ENCODE measurements at regions not wholly inside any gene's neighbourhood (a gene's known extent, or its start where the extent isn't known, plus 50 kb on each side); places are given as distances from the start of the nearest gene placed in this dataset.

GRCh38 chr1:4468804-4469514 lies 185.4 kb upstream of the AJAP1 start:
- H3K9me3 ChIP-seq (ENCODE audit: severe bottlenecking): no peaks in the 10 kb centered on the region
- H3K4me3 ChIP-seq (ENCODE audit: low read depth, low read length): no peak overlapping the region

GRCh38 chr1:4476394-4476793 lies 178.0 kb upstream of the AJAP1 start:
- H3K27me3 ChIP-seq (ENCODE audit: insufficient read depth, low read depth, severe bottlenecking): no peaks in the 10 kb centered on the region
- H3K9me3 ChIP-seq (ENCODE audit: severe bottlenecking): peaks cover 17% of the 10 kb centered on the region
- DNase-seq: no peak
- no peak overlapping the region for H3K4me3 ChIP-seq (ENCODE audit: low read depth, low read length)
- H3K36me3 ChIP-seq: no peaks in the 10 kb centered on the region
- no peak for TF ChIP-seq CTCF (IDR thresholded peaks at IDR 0.05; ENCODE audit: low read depth, low read length)
- no peak overlapping the region for H3K27ac ChIP-seq

More at GRCh38 chr1:4468804-4469514, 185.4 kb upstream of the AJAP1 start:
- Histone ChIP-seq H3K27me3 (ENCODE audit: insufficient read depth, low read depth, severe bottlenecking) (no peaks in the 10 kb centered on the region), H3K27ac (no peak overlapping the region), H3K36me3 (no peaks in the 10 kb centered on the region)
- DNase-seq: no peak
- TF ChIP-seq CTCF (IDR thresholded peaks at IDR 0.05; ENCODE audit: low read depth, low read length): no peak

GRCh38 chr1:4481451-4481850 lies 173.0 kb upstream of the AJAP1 start:
- H3K27me3 ChIP-seq (ENCODE audit: insufficient read depth, low read depth, severe bottlenecking): no peaks in the 10 kb centered on the region
- no peak for TF ChIP-seq CTCF (IDR thresholded peaks at IDR 0.05; ENCODE audit: low read depth, low read length)
- H3K36me3 ChIP-seq: no peaks in the 10 kb centered on the region
- no peak for DNase-seq
- peaks cover 9% of the 10 kb centered on the region for H3K9me3 ChIP-seq (ENCODE audit: severe bottlenecking)
- no peak overlapping the region for H3K27ac ChIP-seq
- no peak overlapping the region for H3K4me3 ChIP-seq (ENCODE audit: low read depth, low read length)

GRCh38 chr1:4482526-4482925 lies 171.9 kb upstream of the AJAP1 start:
- Histone ChIP-seq H3K27me3 (ENCODE audit: insufficient read depth, low read depth, severe bottlenecking) (no peaks in the 10 kb centered on the region), H3K36me3 (no peaks in the 10 kb centered on the region), H3K9me3 (ENCODE audit: severe bottlenecking) (peaks cover 3% of the 10 kb centered on the region), H3K4me3 (ENCODE audit: low read depth, low read length) (no peak overlapping the region), H3K27ac (no peak overlapping the region)
- no peak for DNase-seq
- no peak for TF ChIP-seq CTCF (IDR thresholded peaks at IDR 0.05; ENCODE audit: low read depth, low read length)

GRCh38 chr1:4483021-4483625 lies 171.3 kb upstream of the AJAP1 start:
- H3K36me3 ChIP-seq: no peaks in the 10 kb centered on the region
- H3K27me3 ChIP-seq (ENCODE audit: insufficient read depth, low read depth, severe bottlenecking): no peaks in the 10 kb centered on the region
- H3K27ac ChIP-seq: no peak overlapping the region
- no peak for DNase-seq
- no peaks in the 10 kb centered on the region for H3K9me3 ChIP-seq (ENCODE audit: severe bottlenecking)
- no peak overlapping the region for H3K4me3 ChIP-seq (ENCODE audit: low read depth, low read length)
- TF ChIP-seq CTCF (IDR thresholded peaks at IDR 0.05; ENCODE audit: low read depth, low read length): no peak
